ENCODE measurements at regions not wholly inside any gene's neighbourhood (a gene's known extent, or its start where the extent isn't known, plus 50 kb on each side); places are given as distances from the start of the nearest gene placed in this dataset.

DNA sequence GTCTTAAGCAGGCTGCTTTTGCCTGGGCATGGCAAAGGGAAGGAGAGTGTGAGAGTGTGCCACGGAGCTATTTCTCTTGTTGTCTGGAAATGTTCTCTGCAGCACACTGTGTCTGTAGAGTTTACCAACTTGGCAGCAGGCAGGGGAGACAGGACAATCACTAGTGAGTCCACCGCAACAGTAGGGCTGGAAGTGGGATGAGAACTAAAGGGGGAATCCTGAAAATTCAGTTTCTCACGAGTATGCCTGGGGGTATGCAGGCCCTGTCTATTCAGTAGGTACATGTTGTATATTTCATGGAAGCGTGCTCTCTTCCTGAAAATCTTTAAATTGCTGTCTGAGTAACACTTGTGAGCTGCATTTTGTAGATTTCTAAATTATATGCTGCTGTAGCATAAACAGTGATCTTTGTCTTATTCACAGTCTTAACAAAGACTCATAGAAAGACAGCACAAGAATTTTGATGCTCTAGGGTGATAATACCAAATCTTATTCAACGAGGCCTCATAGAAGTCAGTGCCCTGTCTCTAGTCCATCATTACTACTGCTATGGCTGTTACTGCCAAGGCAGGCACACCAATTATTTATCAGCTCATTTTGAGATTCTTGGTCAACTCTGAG lies 200.4 kb upstream of the LEF1 start:
- intact Hi-C loops (cut with DNase I; ENCODE audit: low total_unique reads) = no loop called here
- 80 to 92% (median 88%) methylated on average over 5 of the region's 5 CpGs for WGBS, 5 donors
- Histone ChIP-seq H3K27ac (no peak overlapping the region), H3K27me3 (replicated peaks in 1 of 7) (peaks cover 0 to 20% (median 0%) of the 10 kb centered on the region in 7 donors), H3K4me1 (peaks cover 0 to 6% (median 0%) of the 10 kb centered on the region in 6 donors), H3K36me3 (no peaks in the 10 kb centered on the region), H3K4me3 (no peak overlapping the region), H3K9me3 (no peaks in the 10 kb centered on the region)
- no peak for TF ChIP-seq CTCF (IDR thresholded peaks at IDR 0.05 in 8 of 11, conservative IDR thresholded peaks at IDR 0.05 in 3 of 11)
- no peak for TF ChIP-seq POLR2AphosphoS5 (IDR thresholded peaks at IDR 0.05)
- TF ChIP-seq POLR2A (IDR thresholded peaks at IDR 0.05) = no peak
- no peak for DNase-seq

DNA sequence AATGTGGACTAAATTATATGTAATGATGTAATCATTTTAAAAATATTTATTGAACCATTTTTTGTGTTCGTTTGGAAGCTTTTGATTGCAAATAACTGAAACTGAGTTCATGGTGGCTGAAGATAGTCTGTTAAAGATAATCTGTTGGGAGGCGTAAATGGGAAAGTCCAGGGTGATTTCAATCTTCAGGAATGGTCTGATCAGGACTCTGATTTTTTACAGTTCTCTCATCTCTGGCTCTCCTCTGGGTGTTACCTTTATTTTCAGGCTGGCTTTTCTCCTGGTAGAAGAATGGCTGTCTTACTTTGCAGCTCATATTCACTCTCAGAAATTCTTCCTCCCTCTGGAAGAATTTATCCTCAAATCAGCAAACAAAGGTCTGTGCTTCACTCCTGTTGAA lies 199.0 kb upstream of the LEF1 start:
- no peak for TF ChIP-seq POLR2A (IDR thresholded peaks at IDR 0.05)
- no peak for TF ChIP-seq POLR2AphosphoS5 (IDR thresholded peaks at IDR 0.05)
- TF ChIP-seq CTCF (IDR thresholded peaks at IDR 0.05 in 8 of 11, conservative IDR thresholded peaks at IDR 0.05 in 3 of 11) = no peak
- intact Hi-C loops (cut with DNase I; ENCODE audit: low total_unique reads) = no loop called here
- WGBS, 5 donors = 74 to 91% (median 85%) methylated on average over 2 of the region's 2 CpGs

DNA sequence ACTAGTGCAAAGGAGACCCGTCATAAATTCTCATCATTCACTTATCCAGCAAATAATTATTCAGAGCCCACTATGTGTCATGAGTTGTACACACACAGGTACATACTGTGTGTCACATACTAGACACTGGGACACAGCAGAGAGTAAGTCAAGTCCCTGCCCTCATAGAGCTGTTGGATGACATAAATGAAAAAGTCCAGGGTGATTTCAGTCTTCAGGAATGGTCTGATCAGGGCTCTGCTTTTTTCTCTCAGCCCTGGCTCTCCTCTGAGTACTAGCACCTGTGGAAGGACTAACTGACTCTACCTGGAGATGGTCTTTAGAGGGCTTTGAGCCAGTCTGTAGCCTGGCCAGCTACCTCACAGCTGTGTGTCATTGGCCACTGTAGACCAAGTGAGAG lies 198.0 kb upstream of the LEF1 start:
- WGBS, 5 donors = 67 to 80% (median 75%) methylated on average over 1 of the region's 1 CpG
- no peaks in the 10 kb centered on the region for H3K9me3 ChIP-seq
- TF ChIP-seq POLR2A (IDR thresholded peaks at IDR 0.05) (no peak), POLR2AphosphoS5 (IDR thresholded peaks at IDR 0.05) (no peak), CTCF (IDR thresholded peaks at IDR 0.05 in 8 of 11, conservative IDR thresholded peaks at IDR 0.05 in 3 of 11) (no peak)
- peaks cover 0 to 6% (median 0%) of the 10 kb centered on the region in 6 donors for H3K4me1 ChIP-seq
- DNase-seq = no peak
- H3K27ac ChIP-seq = no peak overlapping the region
- H3K4me3 ChIP-seq = no peak overlapping the region
- H3K36me3 ChIP-seq = no peaks in the 10 kb centered on the region
- peaks cover 0 to 16% (median 0%) of the 10 kb centered on the region in 7 donors for H3K27me3 ChIP-seq (replicated peaks in 1 of 7)
- intact Hi-C loops (cut with DNase I; ENCODE audit: low total_unique reads) = no loop called here

More for the DNA sequence above, 199.0 kb upstream of the LEF1 start:
- H3K4me3 ChIP-seq = no peak overlapping the region
- no peak for DNase-seq
- no peak overlapping the region for H3K27ac ChIP-seq
- H3K27me3 ChIP-seq (replicated peaks in 1 of 7) = peaks cover 0 to 20% (median 0%) of the 10 kb centered on the region in 7 donors
- no peaks in the 10 kb centered on the region for H3K9me3 ChIP-seq
- no peaks in the 10 kb centered on the region for H3K36me3 ChIP-seq
- peaks cover 0 to 6% (median 0%) of the 10 kb centered on the region in 6 donors for H3K4me1 ChIP-seq

DNA sequence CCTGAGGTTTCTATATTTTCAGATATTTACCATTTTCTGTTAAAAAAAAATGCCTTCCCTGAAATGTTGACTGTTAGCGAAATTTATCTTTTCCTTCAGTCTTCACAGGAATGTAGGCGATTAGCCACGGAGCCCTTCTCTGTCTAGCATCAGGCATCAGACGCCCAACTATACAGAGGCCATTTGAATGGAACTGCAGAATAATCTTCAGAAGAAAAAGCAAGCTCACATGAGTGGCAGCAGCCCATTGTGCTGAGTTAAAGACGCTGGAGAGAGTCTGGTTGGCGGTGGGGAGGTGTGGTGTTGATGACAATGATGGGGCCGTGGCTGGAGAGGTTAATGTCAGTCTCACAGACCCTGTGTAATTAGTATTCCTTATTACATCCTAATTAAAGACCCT lies 196.8 kb upstream of the LEF1 start:
- intact Hi-C loops (cut with DNase I; ENCODE audit: low total_unique reads) = no loop called here
- no peak overlapping the region for H3K4me3 ChIP-seq
- DNase-seq = no peak
- H3K4me1 ChIP-seq = peaks cover 0 to 9% (median 0%) of the 10 kb centered on the region in 6 donors
- 81 to 91% (median 86%) methylated on average over 7 of the region's 7 CpGs for WGBS, 5 donors
- TF ChIP-seq POLR2A (IDR thresholded peaks at IDR 0.05) (no peak), POLR2AphosphoS5 (IDR thresholded peaks at IDR 0.05) (no peak), CTCF (IDR thresholded peaks at IDR 0.05 in 8 of 11, conservative IDR thresholded peaks at IDR 0.05 in 3 of 11) (no peak)
- H3K9me3 ChIP-seq = no peaks in the 10 kb centered on the region
- H3K27me3 ChIP-seq (replicated peaks in 1 of 7) = peaks cover 0 to 4% (median 0%) of the 10 kb centered on the region in 7 donors
- no peak overlapping the region for H3K27ac ChIP-seq
- H3K36me3 ChIP-seq = no peaks in the 10 kb centered on the region
